COR-L47 (cell line): ENCODE measurements at regions not wholly inside any gene's neighbourhood (a gene's known extent, or its start where the extent isn't known, plus 50 kb on each side); places are given as distances from the start of the nearest gene placed in this dataset.

Experiments used
- DNase-seq: peaks from one replicate; lab custom pipeline; 2025; lab: John Stamatoyannopoulos, UW

DNA sequence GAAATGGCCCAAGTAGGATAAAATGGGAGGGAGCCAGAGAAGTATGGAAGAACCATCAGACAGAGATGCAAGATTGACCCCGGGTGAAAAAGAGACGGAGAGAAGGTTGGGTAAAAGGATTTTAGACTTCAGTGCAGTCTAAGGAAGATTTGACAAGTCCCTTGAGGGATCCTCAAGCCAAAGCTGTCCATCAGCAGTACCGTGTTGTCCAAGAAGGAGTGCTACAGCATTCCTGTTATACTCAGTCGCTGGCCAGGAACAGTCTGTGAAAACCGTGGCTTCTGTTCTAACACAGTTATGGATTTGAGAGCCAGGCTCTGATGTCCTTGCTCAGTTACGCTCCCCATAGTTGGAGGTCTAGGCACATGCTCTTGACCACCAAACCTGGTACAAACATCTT is 383.9 kb upstream of the DAB2 start:
- no peak for DNase-seq

DNA sequence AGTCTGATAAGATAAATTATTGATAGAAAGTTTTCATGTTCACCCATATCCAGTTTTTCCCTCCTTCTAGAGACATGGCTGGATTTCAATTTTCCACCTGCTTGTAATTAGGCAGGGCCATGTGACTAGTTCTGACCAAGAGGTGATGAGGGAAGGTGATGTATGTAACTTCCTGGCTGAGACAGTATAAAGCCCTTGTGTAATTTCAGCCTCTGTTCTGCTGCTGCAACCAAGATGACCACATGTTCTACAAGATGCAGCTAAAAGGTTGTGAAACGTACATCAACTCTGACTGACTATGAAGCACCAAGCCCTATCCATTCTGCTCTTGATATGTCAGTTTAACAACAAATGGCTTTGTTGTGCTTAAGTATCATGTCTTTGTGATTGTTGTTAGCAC is 376.5 kb upstream of the DAB2 start:
- no peak for DNase-seq

DNA sequence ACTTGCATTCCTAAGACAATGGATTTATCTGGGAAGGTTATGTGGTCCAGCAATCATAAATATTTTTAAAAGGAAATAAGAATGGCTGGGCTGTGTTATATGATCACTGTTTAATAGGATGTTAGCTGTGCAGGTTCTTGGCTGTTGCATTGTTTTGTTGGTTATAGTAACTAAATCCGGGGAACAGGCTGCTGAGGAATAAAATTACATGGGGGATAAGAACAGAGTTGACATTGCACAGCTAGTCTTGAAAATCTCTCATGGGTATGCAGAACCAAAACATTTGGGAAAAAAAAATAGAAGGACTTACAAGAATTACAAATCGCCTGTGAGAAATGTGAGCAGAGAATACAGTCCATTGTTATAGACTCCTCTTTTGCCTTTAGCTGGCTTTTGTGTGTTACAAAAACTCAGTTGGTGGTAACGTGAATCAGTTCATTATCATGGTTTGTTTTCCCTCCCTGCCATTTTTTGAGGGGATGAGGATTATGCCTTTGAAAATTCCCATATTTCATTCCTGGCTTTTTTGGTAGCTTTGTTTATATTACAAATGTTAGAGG is 375.3 kb upstream of the DAB2 start:
- no peak for DNase-seq

- DNase-seq = no peak
These were observed 374.5 kb upstream of the DAB2 start for GRCh38 chr5:39799242-39799641.

- DNase-seq = no peak
These were observed 369.9 kb upstream of the DAB2 start for GRCh38 chr5:39794513-39795210.

DNA sequence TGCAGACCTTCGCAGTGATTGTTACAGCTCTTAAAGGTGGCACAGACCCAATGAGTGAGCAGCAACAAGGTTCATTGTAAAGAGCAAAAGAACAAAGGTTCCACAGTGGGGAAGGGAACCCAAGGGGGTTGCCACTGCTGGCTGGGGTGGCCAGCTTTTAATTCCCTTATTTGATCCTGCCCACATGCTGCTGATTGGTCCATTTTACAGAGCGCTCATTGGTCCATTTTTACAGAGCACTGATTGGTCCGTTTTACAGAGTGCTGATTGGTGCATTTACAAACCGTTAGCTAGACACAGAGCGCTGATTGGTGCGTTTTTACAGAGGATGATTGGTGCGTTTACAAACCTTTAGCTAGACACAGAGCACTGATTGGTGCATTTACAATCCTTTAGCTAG is 360.6 kb upstream of the DAB2 start:
- DNase-seq = no peak

GRCh38 chr5:39783756-39784421 is 359.1 kb upstream of the DAB2 start:
- no peak for DNase-seq

DNA sequence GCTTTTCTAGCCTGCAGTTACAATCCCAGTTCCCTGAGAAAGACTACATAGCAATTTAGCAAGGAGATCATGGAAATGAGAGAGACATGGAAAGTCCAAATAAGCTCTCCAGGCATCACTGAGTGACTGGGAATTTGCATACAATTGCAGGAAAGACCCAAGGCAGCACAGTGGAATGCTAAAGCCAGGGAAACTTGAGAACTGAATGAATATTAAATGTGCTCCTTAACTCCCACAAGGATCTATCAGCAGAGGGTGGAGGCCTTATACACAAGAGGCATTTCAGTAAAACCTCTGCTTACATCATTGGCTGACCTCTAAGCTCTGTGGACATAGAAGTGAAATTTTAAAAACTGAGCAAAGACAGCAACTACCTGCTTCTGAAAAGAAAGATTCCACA is 355.6 kb upstream of the DAB2 start:
- no peak for DNase-seq

DNA sequence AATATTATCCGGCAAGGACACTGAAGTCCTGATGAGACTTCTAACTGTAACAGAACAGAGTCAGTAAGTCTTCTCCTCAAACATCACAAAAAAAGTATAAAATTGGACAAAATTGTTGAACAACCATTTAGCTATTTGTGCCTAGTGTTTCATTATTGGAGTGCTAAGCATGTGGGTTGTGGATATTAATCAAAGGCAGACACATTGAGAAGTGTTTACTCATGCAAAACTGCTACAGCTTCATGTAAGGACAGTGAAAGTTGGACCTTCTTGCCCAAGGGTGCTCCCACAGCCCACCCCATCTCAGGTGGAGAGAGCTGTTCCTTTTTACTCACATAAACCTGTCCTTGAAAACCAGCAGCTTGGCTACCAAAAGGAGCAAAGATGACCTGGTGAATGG is 355.1 kb upstream of the DAB2 start:
- DNase-seq = no peak

- no peak for DNase-seq
These were observed 351.1 kb upstream of the DAB2 start for GRCh38 chr5:39775797-39776365.

DNA sequence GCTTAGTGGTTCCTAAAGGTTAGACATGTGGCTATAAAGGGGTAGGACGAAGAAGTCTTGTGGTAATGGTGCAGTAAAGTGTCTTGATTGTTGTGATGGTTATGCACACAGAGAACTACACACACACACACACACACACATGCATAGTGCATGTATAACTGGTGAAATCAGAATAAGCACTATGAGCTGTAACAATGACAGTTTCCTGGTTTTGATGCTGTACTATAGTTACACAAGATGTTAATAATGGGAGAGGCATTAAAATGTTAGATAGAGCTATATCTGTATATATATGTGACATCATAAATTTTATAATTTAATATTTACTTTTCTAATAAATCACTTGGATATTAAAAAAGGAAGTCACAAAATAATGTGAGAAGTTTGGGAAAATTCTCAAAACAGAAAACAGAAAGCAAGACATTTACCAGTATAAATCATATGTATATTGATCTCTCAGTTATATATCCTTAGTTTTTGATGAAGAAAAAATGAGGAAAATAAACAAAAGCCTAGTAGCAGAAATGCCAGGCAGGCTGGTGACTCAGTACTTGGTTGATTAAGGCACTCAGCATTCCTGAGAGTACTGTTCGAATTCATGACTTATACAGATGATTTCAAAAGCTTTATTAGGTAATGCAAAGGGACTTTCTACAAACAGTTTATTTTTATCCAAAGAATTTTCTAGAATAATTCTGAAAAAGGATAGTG is 350.5 kb upstream of the DAB2 start:
- DNase-seq = no peak

GRCh38 chr5:39774605-39775004 is 349.8 kb upstream of the DAB2 start:
- no peak for DNase-seq

DNA sequence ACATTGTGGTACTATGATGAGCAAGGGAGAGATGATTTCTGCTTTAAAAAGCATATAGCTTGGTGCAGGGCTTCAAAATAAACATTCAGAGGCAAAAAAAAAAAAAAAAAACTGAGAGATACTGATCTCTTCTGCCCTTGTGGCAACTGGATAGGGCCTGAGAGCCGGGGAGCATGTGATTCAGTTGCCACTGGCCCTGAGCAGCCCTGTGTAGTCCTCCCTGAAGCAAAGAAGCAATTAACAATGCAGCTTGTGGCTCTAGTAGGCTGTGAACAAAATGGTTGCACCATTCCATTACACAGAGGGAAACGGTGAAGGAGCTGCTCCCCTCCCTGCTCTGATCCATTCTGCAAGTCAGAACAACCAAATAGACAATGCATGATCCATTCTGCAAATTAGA is 347.5 kb upstream of the DAB2 start:
- no peak for DNase-seq

DNA sequence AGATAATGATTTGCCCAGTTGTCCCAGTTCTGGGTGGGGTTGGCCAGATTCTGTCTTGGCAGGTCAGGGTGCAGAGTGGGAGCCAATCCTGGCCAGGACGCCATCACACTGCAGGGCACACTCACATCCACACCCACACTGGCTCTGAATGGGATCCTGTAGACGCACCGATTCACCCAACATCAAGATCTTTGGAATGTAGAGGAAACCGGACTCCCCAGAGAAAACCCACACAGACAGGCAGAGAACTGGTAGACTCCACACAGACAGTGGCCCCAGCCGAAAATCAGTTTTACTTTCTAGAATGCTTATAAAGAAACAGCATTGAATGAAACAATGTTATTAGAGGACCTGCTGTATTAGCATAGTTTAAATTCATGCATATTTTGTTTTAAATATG is 343.1 kb upstream of the DAB2 start:
- no peak for DNase-seq

DNA sequence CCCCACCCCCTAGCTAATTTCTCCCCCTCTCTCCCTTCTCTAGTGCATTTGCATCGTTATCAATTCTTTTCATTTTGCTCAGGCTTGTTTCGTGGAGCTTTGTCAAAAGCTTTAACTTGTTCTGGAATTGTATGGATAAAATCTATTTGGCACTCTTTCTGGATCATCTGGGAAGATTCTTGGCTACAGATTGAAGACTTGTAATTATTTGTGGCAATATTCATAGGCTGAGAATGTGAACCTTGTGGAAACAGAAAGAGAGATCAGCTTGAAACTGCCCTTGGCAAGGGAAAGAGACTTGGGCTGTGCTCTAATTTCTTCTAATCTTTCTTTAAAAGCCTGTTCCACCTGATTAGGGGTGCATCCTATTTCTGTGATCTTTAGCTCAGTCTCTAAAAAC is 340.6 kb upstream of the DAB2 start:
- no peak for DNase-seq

GRCh38 chr5:39762761-39763160 is 338.0 kb upstream of the DAB2 start:
- DNase-seq = no peak

DNA sequence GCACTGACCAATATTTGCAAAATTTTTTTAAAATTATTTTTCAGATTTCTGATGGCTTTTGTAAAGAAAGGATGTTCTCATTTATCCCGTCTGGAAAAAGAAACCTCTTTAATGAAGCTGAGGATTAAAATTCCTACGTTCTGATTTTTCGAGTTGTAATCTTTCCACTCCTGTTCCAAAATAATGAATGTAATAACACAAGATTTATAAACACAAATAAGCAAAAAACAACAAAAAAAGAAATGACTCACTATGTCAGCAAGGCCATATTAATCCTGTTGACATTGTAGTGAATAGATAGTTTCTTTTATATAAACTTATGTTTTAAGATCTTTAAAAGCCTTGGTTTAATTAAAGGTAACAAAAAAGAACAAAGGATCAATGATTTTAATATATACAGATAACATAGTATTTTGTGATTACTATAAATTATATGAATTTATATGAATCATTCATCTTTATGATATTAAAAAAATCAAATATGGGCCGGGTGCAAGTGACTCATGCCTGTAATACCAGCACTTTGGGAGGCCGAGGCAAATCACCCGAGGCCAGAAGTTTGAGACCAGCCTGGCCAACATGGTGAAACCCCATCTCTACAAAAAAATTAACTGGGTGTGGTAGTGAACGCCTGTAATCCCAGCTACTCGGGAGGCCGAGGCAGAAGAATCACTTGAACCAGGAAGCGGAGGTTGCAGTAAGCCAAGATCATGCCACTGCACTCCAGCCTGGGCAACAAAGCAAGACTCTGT is 336.6 kb upstream of the DAB2 start:
- DNase-seq = no peak

GRCh38 chr5:39760385-39761198 is 335.8 kb upstream of the DAB2 start:
- DNase-seq = no peak

- no peak for DNase-seq
These were observed 334.9 kb upstream of the DAB2 start for GRCh38 chr5:39759701-39760100.

DNA sequence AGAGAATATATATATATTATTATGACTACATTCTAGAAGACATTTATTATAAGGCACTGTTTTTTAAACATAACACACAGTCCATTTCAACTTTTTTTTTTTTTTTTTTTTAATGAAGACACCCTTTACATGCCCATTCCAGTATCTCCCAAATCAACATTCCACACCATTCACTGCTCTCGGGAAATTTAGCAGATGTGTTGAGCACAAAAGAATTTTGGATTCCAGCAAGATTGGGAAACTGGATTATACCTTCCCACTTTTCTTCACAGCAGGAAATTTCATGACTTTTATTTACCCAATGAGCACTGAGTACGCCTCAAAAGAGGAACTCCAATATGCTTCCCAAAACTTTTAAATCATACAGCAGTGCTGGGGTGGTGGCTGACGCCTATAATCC is 333.6 kb upstream of the DAB2 start:
- DNase-seq = no peak

DNA sequence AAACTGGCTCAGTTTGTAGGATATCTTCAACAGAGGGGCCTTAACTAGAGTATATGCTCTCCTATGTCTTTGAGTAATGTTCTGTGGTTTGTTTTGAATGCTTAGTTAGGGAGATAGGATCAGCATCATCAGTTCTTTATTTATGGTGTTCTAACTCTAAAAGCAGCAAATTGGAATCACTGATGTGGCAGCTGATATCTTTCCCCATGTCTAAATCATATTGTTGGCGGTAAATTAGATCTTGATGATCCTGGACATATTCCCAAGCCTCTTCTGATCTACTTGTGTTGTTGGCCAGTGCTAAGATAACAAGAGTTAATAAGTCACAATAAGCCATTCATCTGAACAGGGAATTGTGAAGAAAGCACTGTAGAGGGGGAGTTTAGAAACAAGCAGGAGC is 332.4 kb upstream of the DAB2 start:
- DNase-seq = no peak
